ENCODE measurements at regions not wholly inside any gene's neighbourhood (a gene's known extent, or its start where the extent isn't known, plus 50 kb on each side); places are given as distances from the start of the nearest gene placed in this dataset.
A peak's percentile ranks its signal among the peaks of the same experiment; 100 is the strongest.

DNA sequence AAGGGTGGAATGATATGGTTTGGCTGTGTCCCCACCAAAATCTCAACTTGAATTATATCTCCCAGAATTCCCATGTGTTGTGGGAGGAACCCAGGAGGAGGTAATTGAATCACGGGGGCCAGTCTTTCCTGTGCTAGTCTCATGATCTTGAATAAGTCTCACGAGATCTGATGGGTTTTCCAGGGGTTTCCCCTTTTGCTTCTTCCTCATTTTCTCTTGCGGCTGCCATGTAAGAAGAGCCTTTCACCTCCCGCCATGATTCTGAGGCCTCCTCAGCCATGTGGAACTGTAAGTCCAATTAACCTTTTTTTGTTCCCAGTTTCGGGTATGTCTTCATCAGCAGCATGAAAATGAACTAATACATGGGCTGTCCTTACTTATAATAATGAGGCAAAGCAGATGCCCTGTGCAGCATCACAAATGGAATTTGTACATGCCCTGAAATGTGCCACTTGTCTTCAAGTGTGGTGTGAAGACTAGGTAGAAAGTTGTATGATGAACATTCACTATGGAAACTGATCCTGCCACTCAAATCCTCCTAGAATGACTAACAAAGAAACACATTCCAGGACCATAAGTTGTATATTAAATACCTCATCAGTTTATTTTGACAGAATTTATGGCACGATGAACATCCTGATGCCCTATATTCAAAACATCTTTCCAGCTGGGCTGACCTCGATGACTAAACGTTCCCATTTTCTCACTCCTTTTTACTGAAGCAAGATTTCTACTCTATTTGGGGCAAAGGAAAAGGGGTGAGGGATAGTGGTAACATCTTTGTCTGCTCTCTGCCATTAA is 122.8 kb upstream of the CTTNBP2 start:
- H3K36me3 ChIP-seq (ENCODE audit: control insufficient read depth in 2 of 2, insufficient read depth in 2 of 2, low read length in 1 of 2): no peaks in the 10 kb centered on the region
- H3K4me1 ChIP-seq (ENCODE audit: control insufficient read depth, insufficient read depth, low read length): no peaks in the 10 kb centered on the region
- H3K79me2 ChIP-seq (ENCODE audit: control insufficient read depth, insufficient read depth, low read length): no peaks in the 10 kb centered on the region
- in situ Hi-C loops (cut with MboI): no loop called here
- no peaks in the 10 kb centered on the region; the same call in 2 of the 3 replicates for H3K9me3 ChIP-seq (replicated peaks; ENCODE audit: control insufficient read depth, insufficient read depth, low read length)
- no peak overlapping the region for H3K4me3 ChIP-seq
- no peak overlapping the region for H2AFZ ChIP-seq (ENCODE audit: control insufficient read depth, low read depth, low read length)
- H4K20me1 ChIP-seq (ENCODE audit: control insufficient read depth, insufficient read depth): no peaks in the 10 kb centered on the region
- no TSS peak for BruUV-seq (replicated peaks)
- DNase-seq (ENCODE audit: low read depth, low spot score) (no peak), FAIRE-seq (no peak), ATAC-seq (peak; percentile 55)
- no peak overlapping the region for H3K27ac ChIP-seq (ENCODE audit: control insufficient read depth, insufficient read depth)
- POLR2A ChIA-PET: no interaction called here
- CTCF ChIA-PET: no interaction called here
- intact Hi-C loops (cut with micrococcal nuclease; ENCODE audit: unreplicated experiment): no loop called here
- H3K4me2 ChIP-seq (ENCODE audit: control insufficient read depth, insufficient read depth): no peak overlapping the region
- WGBS (ENCODE audit: insufficient coverage, insufficient replicate concordance, low lambda C conversion rate, missing lambda C conversion rate): 25% methylated on average over 8 of the region's 8 CpGs
- no peak overlapping the region for H3K9ac ChIP-seq (ENCODE audit: control insufficient read depth, insufficient read depth, low read length)
- no peaks in the 10 kb centered on the region for H3K27me3 ChIP-seq (replicated peaks in 1 of 2; ENCODE audit: control insufficient read depth in 2 of 2, insufficient read depth in 2 of 2, low read length in 1 of 2)
- RAD21 ChIA-PET (ENCODE audit: unreplicated experiment): no interaction called here
- SMC1A ChIA-PET (ENCODE audit: uncharacterized antibody, unreplicated experiment): interaction anchor here (1.2 kb wide), 1 partner anchor 109 kb away, joined by 4 read pairs; no protein-coding TSS in a partner anchor
- TF ChIP-seq ZZZ3 (IDR thresholded peaks at IDR 0.05; ENCODE audit: control insufficient read depth, insufficient read length, low read depth) (no peak), SPI1 (IDR thresholded peaks at IDR 0.05; ENCODE audit: borderline replicate concordance, insufficient read depth, low read depth, low read length) (0 out of 2 replicates have a peak, but pooled peaks have one; percentile 6), RAD51 (IDR thresholded peaks at IDR 0.05) (0 out of 2 replicates have a peak, but pooled peaks have one; percentile 42), HDAC2 (IDR thresholded peaks at IDR 0.05) (no peak), IKZF1 (conservative IDR thresholded peaks at IDR 0.05) (peak; percentile 51), ESRRA (IDR thresholded peaks at IDR 0.05; ENCODE audit: low read length) (no peak), MTA2 (IDR thresholded peaks at IDR 0.05; ENCODE audit: low read depth) (peak; percentile 91), IKZF2 (IDR thresholded peaks at IDR 0.05) (peak; percentile 67 to 77; a peak in 3 of 4 replicates), BHLHE40 (IDR thresholded peaks at IDR 0.05; ENCODE audit: borderline replicate concordance in 1 of 2, low read depth in 2 of 2, low read length in 1 of 2) (peak in 1 of 2 experiments; percentile 69; a peak in 1 of 4 replicates), ATF7 (IDR thresholded peaks at IDR 0.05; ENCODE audit: low read depth) (peak; percentile 30; the same call in 1 of the 2 replicates), SMARCA5 (IDR thresholded peaks at IDR 0.05) (no peak)
- TF ChIP-seq, protein P1, sequence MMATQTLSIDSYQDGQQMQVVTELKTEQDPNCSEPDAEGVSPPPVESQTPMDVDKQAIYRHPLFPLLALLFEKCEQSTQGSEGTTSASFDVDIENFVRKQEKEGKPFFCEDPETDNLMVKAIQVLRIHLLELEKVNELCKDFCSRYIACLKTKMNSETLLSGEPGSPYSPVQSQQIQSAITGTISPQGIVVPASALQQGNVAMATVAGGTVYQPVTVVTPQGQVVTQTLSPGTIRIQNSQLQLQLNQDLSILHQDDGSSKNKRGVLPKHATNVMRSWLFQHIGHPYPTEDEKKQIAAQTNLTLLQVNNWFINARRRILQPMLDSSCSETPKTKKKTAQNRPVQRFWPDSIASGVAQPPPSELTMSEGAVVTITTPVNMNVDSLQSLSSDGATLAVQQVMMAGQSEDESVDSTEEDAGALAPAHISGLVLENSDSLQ (IDR thresholded peaks at IDR 0.05): peak; percentile 27; the same call in 1 of the 2 replicates
- TF ChIP-seq, protein P2, sequence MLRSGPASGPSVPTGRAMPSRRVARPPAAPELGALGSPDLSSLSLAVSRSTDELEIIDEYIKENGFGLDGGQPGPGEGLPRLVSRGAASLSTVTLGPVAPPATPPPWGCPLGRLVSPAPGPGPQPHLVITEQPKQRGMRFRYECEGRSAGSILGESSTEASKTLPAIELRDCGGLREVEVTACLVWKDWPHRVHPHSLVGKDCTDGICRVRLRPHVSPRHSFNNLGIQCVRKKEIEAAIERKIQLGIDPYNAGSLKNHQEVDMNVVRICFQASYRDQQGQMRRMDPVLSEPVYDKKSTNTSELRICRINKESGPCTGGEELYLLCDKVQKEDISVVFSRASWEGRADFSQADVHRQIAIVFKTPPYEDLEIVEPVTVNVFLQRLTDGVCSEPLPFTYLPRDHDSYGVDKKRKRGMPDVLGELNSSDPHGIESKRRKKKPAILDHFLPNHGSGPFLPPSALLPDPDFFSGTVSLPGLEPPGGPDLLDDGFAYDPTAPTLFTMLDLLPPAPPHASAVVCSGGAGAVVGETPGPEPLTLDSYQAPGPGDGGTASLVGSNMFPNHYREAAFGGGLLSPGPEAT (IDR thresholded peaks at IDR 0.05; ENCODE audit: low read depth): peak; percentile 64; the same call in 1 of the 2 replicates
